K562 (cell line): ENCODE measurements at regions not wholly inside any gene's neighbourhood (a gene's known extent, or its start where the extent isn't known, plus 50 kb on each side); places are given as distances from the start of the nearest gene placed in this dataset.

Experiments used
- ATAC-seq: fragments of 200-7000 bp; cut with Tn5 transposase; 3 replicates; pipeline ENCODE4 v1.9.1; 2020; ENCODE audit warnings: moderate library complexity
- BruUV-seq: library from RNA; stranded (reverse); fragments of 400-500 nt; replicated peaks from 2 replicates; lab custom pipeline; 2021; lab: Mats Ljungman, UMichigan
- CTCF ChIA-PET: fragments of 300-600 bp; formaldehyde crosslinking; extraction: SDS; loops from one replicate; lab custom pipeline; 2021; ENCODE audit warnings: low intra/inter-chr PET ratio; lab: Yijun Ruan, JAX
- POLR2A ChIA-PET: fragments of 300-600, 350-650 bp; sonication (Branson Sonifier 250); formaldehyde crosslinking; extraction: SDS; loops from one replicate; lab custom pipeline; 2021; ENCODE audit warnings: antibody characterized with exemption, inconsistent platforms; lab: Yijun Ruan, JAX
- DNase-seq, 4 experiments: peaks; one replicate each; pipeline versions ENCODE4 v3.0.0 to v3.0.0-alpha.2; 2011 to 2018; ENCODE audit warnings: low spot score in 3 of 4, mixed read lengths in 3 of 4; ENCODE audit errors: extremely low read depth in 1 of 4
- FAIRE-seq: peaks from 2 replicates; lab custom pipeline; 2011; peaks lifted over from hg19 to GRCh38; lab: Jason Lieb, UNC
- H2AFZ ChIP-seq: 2 replicates; pipeline ENCODE4 v1.6.0; 2011; ENCODE audit warnings: low read depth, low read length, control low read depth, inconsistent platforms
- H3K27ac ChIP-seq: fragments of 200-600 bp; 3 replicates; pipeline ENCODE4 v1.8.0; 2011; ENCODE audit warnings: low read depth, mild to moderate bottlenecking, control low read depth, inconsistent platforms, low read length, moderate library complexity, mixed read lengths; ENCODE audit errors: extremely low read depth
- H3K27me3 ChIP-seq, 2 experiments: fragments of 300-600 bp in 1 of 2; 2 replicates in 1 of 2; 3 replicates in 1 of 2; pipeline versions ENCODE4 v1.6.0 to v1.8.0; 2011; ENCODE audit warnings: inconsistent platforms in 2 of 2, low read length in 2 of 2, mild to moderate bottlenecking in 1 of 2, mixed read lengths in 1 of 2, moderate library complexity in 1 of 2; ENCODE audit not compliant: control insufficient read depth in 2 of 2, insufficient read depth in 2 of 2
- H3K36me3 ChIP-seq: fragments of 300-600 bp; 3 replicates; pipeline ENCODE4 v1.8.0; 2011; ENCODE audit warnings: mild to moderate bottlenecking, low read length, inconsistent platforms; ENCODE audit not compliant: control insufficient read depth, insufficient read depth
- H3K4me1 ChIP-seq, 2 experiments: fragments of 200-600 bp in 1 of 2; replicated peaks in 1 of 2; 2 replicates in 1 of 2; 3 replicates in 1 of 2; pipeline versions ENCODE4 v1.5.1 to v1.8.0; 2011; ENCODE audit warnings: inconsistent platforms in 2 of 2, low read length in 2 of 2, mild to moderate bottlenecking in 1 of 2, mixed read lengths in 1 of 2, moderate library complexity in 1 of 2; ENCODE audit not compliant: control insufficient read depth in 2 of 2, insufficient read depth in 2 of 2
- H3K4me2 ChIP-seq: 2 replicates; pipeline ENCODE4 v1.6.1; 2011; ENCODE audit warnings: low read length, control low read depth, inconsistent platforms, mixed read lengths; ENCODE audit not compliant: insufficient read depth
- H3K4me3 ChIP-seq: fragments of 200-600 bp; sonication (generic), shearing (Covaris generic); 2 replicates; pipeline ENCODE4 v1.5.1; 2016; ENCODE audit warnings: control low read depth, inconsistent platforms
- H3K79me2 ChIP-seq: fragments of 200-600 bp; 3 replicates; pipeline ENCODE4 v1.8.0; 2011; ENCODE audit warnings: low read length, inconsistent platforms; ENCODE audit not compliant: control insufficient read depth, insufficient read depth
- H3K9ac ChIP-seq, 2 experiments: 2 replicates each; pipeline versions ENCODE4 v1.6.0 to v1.6.1; 2011; ENCODE audit warnings: low read depth in 2 of 2, low read length in 2 of 2, control low read depth in 1 of 2, inconsistent platforms in 1 of 2, mild to moderate bottlenecking in 1 of 2, mixed read lengths in 1 of 2; ENCODE audit not compliant: insufficient read depth in 1 of 2
- H3K9me1 ChIP-seq: one replicate; pipeline ENCODE4 v1.6.0; 2011; ENCODE audit warnings: inconsistent platforms, mild to moderate bottlenecking, low read length, moderate library complexity; ENCODE audit not compliant: control insufficient read depth, insufficient read depth
- H3K9me3 ChIP-seq: replicated peaks from 2 replicates; pipeline ENCODE4 v1.5.1; 2011; ENCODE audit warnings: low read depth, low read length, inconsistent platforms; ENCODE audit not compliant: control insufficient read depth, insufficient read depth
- H4K20me1 ChIP-seq: replicated peaks from 2 replicates; pipeline ENCODE4 v1.6.1; 2011; ENCODE audit warnings: low read length, inconsistent platforms, mixed read lengths; ENCODE audit not compliant: control insufficient read depth, insufficient read depth
- ASH1L ChIP-seq: fragments of 450-650 bp; IDR thresholded peaks from 2 replicates; pipeline ENCODE4 v1.6.1; 2018; ENCODE audit warnings: borderline replicate concordance, mild to moderate bottlenecking, low read depth; ENCODE audit not compliant: partially characterized antibody
- BRD9 ChIP-seq: fragments of 450-650 bp; IDR thresholded peaks from 2 replicates; pipeline ENCODE4 v1.6.1; 2018; ENCODE audit warnings: low read depth; ENCODE audit not compliant: partially characterized antibody
- CBX8 ChIP-seq: fragments of 200-600 bp; sonication (generic); IDR thresholded peaks from 2 replicates; pipeline ENCODE4 v1.6.1; 2012; ENCODE audit warnings: borderline replicate concordance, mixed run types, low read depth, mild to moderate bottlenecking, moderate library complexity, mixed read lengths, low read length, control low read depth, inconsistent platforms; ENCODE audit not compliant: poor library complexity, severe bottlenecking; ENCODE audit errors: extremely low read depth
- CEBPB ChIP-seq: fragments of 450-650 bp; IDR thresholded peaks from 2 replicates; pipeline ENCODE4 v1.6.1; 2016; ENCODE audit warnings: missing genetic modification characterization, missing compliant biosample characterization
- CEBPG ChIP-seq, 3 experiments: fragments of 200-800 bp in 1 of 3; sonication (Bioruptor generic) in 1 of 3; sonication (generic) in 1 of 3; formaldehyde crosslinking in 1 of 3; IDR thresholded peaks in 2 of 3; conservative IDR thresholded peaks in 1 of 3; 2 replicates each; pipeline versions ENCODE4 v1.6.1 to v1.8.0; 2016 to 2022; ENCODE audit warnings: missing compliant biosample characterization in 2 of 3, missing genetic modification characterization in 2 of 3, mild to moderate bottlenecking in 1 of 3, missing genetic modification reagents in 1 of 3
- DNMT1 ChIP-seq: fragments of 450-650 bp; IDR thresholded peaks from 2 replicates; pipeline ENCODE4 v1.6.1; 2016; ENCODE audit warnings: antibody characterized with exemption, mild to moderate bottlenecking
- MAFG ChIP-seq: fragments of 450-650 bp; conservative IDR thresholded peaks from 2 replicates; pipeline ENCODE4 v1.6.1; 2016; ENCODE audit warnings: missing genetic modification characterization, missing compliant biosample characterization
- MTF1 ChIP-seq: fragments of 250-450 bp; sonication (Bioruptor Pico); IDR thresholded peaks from 2 replicates; pipeline ENCODE4 v1.9.0; 2021; ENCODE audit warnings: moderate library complexity, mild to moderate bottlenecking, inconsistent platforms, borderline replicate concordance
- NFIC ChIP-seq: fragments of 450-650 bp; IDR thresholded peaks from 2 replicates; pipeline ENCODE4 v1.6.1; 2017; ENCODE audit warnings: mild to moderate bottlenecking, inconsistent platforms
- PHF20 ChIP-seq: fragments of 450-650 bp; IDR thresholded peaks from 2 replicates; pipeline ENCODE4 v1.6.1; 2018; ENCODE audit not compliant: partially characterized antibody
- TEAD1 ChIP-seq, 2 experiments: fragments of 450-650 bp in 1 of 2; sonication (generic) in 1 of 2; formaldehyde crosslinking; IDR thresholded peaks; 2 replicates each; pipeline versions ENCODE4 v1.4.0 to v1.8.0; 2020 to 2022; ENCODE audit warnings: mild to moderate bottlenecking in 2 of 2, missing genetic modification reagents in 1 of 2
- ZNF280A ChIP-seq: fragments of 450-650 bp; IDR thresholded peaks from 2 replicates; pipeline ENCODE4 v1.6.1; 2018; ENCODE audit warnings: mild to moderate bottlenecking, low read depth; ENCODE audit not compliant: partially characterized antibody
- ZNF655 ChIP-seq: fragments of 250-450 bp; sonication (Bioruptor Pico); IDR thresholded peaks from 2 replicates; pipeline ENCODE4 v1.5.0; 2021
- ZNF766 ChIP-seq: fragments of 200-800 bp; sonication (Bioruptor generic); conservative IDR thresholded peaks from 2 replicates; pipeline ENCODE4 v1.6.1; 2016; ENCODE audit warnings: missing genetic modification characterization, missing compliant biosample characterization
- WGBS: fragments of 100-300 bp; shearing (Covaris generic); methylation state at CpG from one replicate; pipeline ENCODE4 v1.1.6; 2016; ENCODE audit warnings: low coverage, mixed read lengths; ENCODE audit not compliant: insufficient coverage; ENCODE audit errors: missing lambda C conversion rate; 5-methylcytosine and 5-hydroxymethylcytosine counted together
- in situ Hi-C: fragments of 300-500 bp; cut with MboI; formaldehyde crosslinking; loops from 4 replicates; pipeline ENCODE4 v1.15.0; 2018; ENCODE audit warnings: inconsistent platforms, mixed read lengths
- intact Hi-C: fragments of 100-400 bp; cut with micrococcal nuclease; formaldehyde crosslinking; loops from 2 replicates; pipeline ENCODE4 v1.14.2; 2022

GRCh38 chr10:33800545-33800944 lies 466.1 kb upstream of the NRP1 start:
- Histone ChIP-seq H3K27me3 (no peaks in the 10 kb centered on the region), H3K9me1 (no peaks in the 10 kb centered on the region), H3K79me2 (no peaks in the 10 kb centered on the region), H3K9me3 (no peaks in the 10 kb centered on the region), H3K9ac (no peak overlapping the region), H3K4me2 (no peak overlapping the region), H3K4me3 (no peak overlapping the region), H3K27ac (no peak overlapping the region), H3K36me3 (no peaks in the 10 kb centered on the region), H4K20me1 (no peaks in the 10 kb centered on the region), H2AFZ (no peak overlapping the region), H3K4me1 (no peaks in the 10 kb centered on the region)
- in situ Hi-C loops (no loop called here), intact Hi-C loops (no loop called here)
- no peak for DNase-seq
- POLR2A ChIA-PET: no interaction called here
- TF ChIP-seq DNMT1: no peak
- TF ChIP-seq TEAD1 (CRISPR knock-in tag; IDR thresholded peaks at IDR 0.05): no peak
- TF ChIP-seq CEBPG (CRISPR knock-in tag; IDR thresholded peaks at IDR 0.05): no peak
- peak in 1 of 2 experiments; percentile 40; a peak in 2 of 4 replicates for TF ChIP-seq CEBPG (tag; conservative IDR thresholded peaks at IDR 0.05 in 1 of 2, IDR thresholded peaks at IDR 0.05 in 1 of 2)
- peak; percentile 30; the same call in 1 of the 2 replicates for TF ChIP-seq CEBPB (tag)
- no peak for TF ChIP-seq MTF1 (CRISPR knock-in tag)
- CTCF ChIA-PET: interaction anchor here (0.6 kb wide), 1 partner anchor 820 kb away, joined by 3 read pairs; no protein-coding TSS in a partner anchor
- no peak for ATAC-seq
- no TSS peak for BruUV-seq
- 0% methylated on average over 5 of the region's 5 CpGs for WGBS
- no peak for FAIRE-seq

- intact Hi-C loops (no loop called here), in situ Hi-C loops (no loop called here)
- Histone ChIP-seq H3K9me1 (no peaks in the 10 kb centered on the region), H3K4me3 (no peak overlapping the region), H3K9ac (no peak overlapping the region), H3K36me3 (no peaks in the 10 kb centered on the region), H3K79me2 (no peaks in the 10 kb centered on the region), H3K9me3 (no peaks in the 10 kb centered on the region), H3K4me2 (no peak overlapping the region), H4K20me1 (no peaks in the 10 kb centered on the region), H2AFZ (no peak overlapping the region), H3K27me3 (no peaks in the 10 kb centered on the region), H3K27ac (no peak overlapping the region), H3K4me1 (no peaks in the 10 kb centered on the region)
- DNase-seq: no peak
- BruUV-seq: no TSS peak
- ChIA-PET POLR2A (no interaction called here), CTCF (no interaction called here)
- no peak for FAIRE-seq
- ATAC-seq: no peak
- WGBS: 2% methylated on average over 5 of the region's 5 CpGs
- no peak for TF ChIP-seq ASH1L
- no peak for TF ChIP-seq PHF20
- TF ChIP-seq MAFG (tag): no peak
- no peak for TF ChIP-seq BRD9
- TF ChIP-seq ZNF655 (CRISPR knock-in tag): no peak
- no peak for TF ChIP-seq CBX8
- no peak for TF ChIP-seq NFIC
- no peak for TF ChIP-seq ZNF766 (CRISPR knock-in tag)
- TF ChIP-seq ZNF280A: no peak
Observed at GRCh38 chr10:33799944-33800323, 465.5 kb upstream of the NRP1 start.
